ENCODE measurements at regions not wholly inside any gene's neighbourhood (a gene's known extent, or its start where the extent isn't known, plus 50 kb on each side); places are given as distances from the start of the nearest gene placed in this dataset.

DNA sequence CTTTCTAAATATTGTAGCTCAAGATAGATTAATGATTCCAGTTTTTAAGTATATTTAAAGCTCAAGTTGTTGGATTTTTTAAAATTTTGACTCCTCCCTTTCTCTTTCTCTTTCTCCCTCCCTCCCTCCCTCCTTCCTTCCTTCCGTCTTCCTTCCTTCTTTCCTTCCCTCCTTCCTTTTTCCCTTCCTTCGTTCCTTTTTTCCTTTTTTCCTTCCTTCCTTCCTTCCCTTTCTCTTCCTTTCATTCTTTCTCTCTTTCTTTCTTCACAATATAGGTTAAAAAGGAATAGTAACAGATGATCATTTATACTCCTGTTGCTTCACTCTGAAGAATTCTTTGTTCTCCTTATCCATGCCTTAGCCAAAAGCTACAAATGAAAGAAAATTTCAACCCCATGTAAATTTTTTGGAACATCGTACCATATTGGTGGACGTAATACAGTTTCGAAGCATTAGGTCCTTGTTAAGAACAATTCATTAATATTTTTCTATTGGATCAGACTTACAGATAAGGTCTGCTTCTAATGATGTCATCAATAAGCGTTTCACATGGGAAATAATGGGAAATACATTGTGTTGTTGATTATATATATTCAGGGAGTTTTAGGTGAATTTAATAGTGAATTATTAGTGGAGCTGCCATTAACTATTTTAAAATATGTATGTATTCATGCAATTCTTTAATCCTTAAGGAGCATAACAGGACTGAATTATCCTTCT, 139.6 kb upstream of the SLC35B3 start (continued):
- TF ChIP-seq, protein P1, sequence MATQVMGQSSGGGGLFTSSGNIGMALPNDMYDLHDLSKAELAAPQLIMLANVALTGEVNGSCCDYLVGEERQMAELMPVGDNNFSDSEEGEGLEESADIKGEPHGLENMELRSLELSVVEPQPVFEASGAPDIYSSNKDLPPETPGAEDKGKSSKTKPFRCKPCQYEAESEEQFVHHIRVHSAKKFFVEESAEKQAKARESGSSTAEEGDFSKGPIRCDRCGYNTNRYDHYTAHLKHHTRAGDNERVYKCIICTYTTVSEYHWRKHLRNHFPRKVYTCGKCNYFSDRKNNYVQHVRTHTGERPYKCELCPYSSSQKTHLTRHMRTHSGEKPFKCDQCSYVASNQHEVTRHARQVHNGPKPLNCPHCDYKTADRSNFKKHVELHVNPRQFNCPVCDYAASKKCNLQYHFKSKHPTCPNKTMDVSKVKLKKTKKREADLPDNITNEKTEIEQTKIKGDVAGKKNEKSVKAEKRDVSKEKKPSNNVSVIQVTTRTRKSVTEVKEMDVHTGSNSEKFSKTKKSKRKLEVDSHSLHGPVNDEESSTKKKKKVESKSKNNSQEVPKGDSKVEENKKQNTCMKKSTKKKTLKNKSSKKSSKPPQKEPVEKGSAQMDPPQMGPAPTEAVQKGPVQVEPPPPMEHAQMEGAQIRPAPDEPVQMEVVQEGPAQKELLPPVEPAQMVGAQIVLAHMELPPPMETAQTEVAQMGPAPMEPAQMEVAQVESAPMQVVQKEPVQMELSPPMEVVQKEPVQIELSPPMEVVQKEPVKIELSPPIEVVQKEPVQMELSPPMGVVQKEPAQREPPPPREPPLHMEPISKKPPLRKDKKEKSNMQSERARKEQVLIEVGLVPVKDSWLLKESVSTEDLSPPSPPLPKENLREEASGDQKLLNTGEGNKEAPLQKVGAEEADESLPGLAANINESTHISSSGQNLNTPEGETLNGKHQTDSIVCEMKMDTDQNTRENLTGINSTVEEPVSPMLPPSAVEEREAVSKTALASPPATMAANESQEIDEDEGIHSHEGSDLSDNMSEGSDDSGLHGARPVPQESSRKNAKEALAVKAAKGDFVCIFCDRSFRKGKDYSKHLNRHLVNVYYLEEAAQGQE (IDR thresholded peaks at IDR 0.05), result no peak
- TF ChIP-seq HNF4G (IDR thresholded peaks at IDR 0.05), result no peak
- no peak for TF ChIP-seq EGR1 (IDR thresholded peaks at IDR 0.05; ENCODE audit: low read depth in 2 of 2)

DNA sequence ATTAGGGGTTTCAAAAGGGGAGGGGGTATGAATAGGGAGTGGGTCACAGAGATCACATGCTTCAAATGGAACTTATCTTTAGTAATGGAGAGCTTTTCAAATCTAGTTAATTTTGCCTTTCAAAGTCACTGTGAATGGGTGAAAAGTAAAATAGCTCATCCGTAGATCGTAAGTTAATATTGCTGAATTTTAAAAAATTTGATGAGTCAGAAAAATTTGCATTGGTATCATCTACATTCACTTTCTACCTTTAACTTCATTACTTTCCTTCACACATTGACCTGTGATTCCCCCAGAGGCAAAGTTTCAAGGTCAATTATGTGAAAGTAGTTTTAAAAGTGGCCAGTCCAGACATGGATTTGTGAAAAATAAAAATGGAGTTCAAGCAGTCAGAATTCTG, 139.0 kb upstream of the SLC35B3 start:
- H3K9ac ChIP-seq (ENCODE audit: low read depth in 1 of 2, low read length in 2 of 2), result no peak overlapping the region
- DNase-seq (ENCODE audit: low spot score), result no peak
- H3K27ac ChIP-seq (ENCODE audit: low read depth in 1 of 2, low read length in 2 of 2), result no peak overlapping the region
- no peaks in the 10 kb centered on the region for H3K9me3 ChIP-seq (ENCODE audit: control insufficient read depth in 4 of 4, low read length in 3 of 4)
- no peaks in the 10 kb centered on the region for H3K36me3 ChIP-seq (ENCODE audit: control insufficient read depth in 4 of 4, insufficient read depth in 3 of 4, low read depth in 1 of 4, low read length in 3 of 4)
- no peaks in the 10 kb centered on the region for H3K27me3 ChIP-seq (ENCODE audit: control insufficient read depth in 4 of 4, insufficient read depth in 4 of 4, low read length in 3 of 4)
- TF ChIP-seq NR2F2 (IDR thresholded peaks at IDR 0.05), result no peak
- no peak for TF ChIP-seq JUND (IDR thresholded peaks at IDR 0.05)
- no peak for TF ChIP-seq HNF4G (IDR thresholded peaks at IDR 0.05)
- TF ChIP-seq, protein P2, sequence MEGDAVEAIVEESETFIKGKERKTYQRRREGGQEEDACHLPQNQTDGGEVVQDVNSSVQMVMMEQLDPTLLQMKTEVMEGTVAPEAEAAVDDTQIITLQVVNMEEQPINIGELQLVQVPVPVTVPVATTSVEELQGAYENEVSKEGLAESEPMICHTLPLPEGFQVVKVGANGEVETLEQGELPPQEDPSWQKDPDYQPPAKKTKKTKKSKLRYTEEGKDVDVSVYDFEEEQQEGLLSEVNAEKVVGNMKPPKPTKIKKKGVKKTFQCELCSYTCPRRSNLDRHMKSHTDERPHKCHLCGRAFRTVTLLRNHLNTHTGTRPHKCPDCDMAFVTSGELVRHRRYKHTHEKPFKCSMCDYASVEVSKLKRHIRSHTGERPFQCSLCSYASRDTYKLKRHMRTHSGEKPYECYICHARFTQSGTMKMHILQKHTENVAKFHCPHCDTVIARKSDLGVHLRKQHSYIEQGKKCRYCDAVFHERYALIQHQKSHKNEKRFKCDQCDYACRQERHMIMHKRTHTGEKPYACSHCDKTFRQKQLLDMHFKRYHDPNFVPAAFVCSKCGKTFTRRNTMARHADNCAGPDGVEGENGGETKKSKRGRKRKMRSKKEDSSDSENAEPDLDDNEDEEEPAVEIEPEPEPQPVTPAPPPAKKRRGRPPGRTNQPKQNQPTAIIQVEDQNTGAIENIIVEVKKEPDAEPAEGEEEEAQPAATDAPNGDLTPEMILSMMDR (IDR thresholded peaks at IDR 0.05; ENCODE audit: low read depth, low read length, missing input control), result no peak
- no peak for TF ChIP-seq RAD21 (IDR thresholded peaks at IDR 0.05)
- no peak for TF ChIP-seq RXRA (IDR thresholded peaks at IDR 0.05)
- TF ChIP-seq FOXA2 (IDR thresholded peaks at IDR 0.05), result no peak
- TF ChIP-seq, protein P3, sequence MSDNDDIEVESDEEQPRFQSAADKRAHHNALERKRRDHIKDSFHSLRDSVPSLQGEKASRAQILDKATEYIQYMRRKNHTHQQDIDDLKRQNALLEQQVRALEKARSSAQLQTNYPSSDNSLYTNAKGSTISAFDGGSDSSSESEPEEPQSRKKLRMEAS (IDR thresholded peaks at IDR 0.05), result no peak
- TF ChIP-seq, protein P4, sequence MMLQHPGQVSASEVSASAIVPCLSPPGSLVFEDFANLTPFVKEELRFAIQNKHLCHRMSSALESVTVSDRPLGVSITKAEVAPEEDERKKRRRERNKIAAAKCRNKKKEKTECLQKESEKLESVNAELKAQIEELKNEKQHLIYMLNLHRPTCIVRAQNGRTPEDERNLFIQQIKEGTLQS (IDR thresholded peaks at IDR 0.05), result no peak
- TF ChIP-seq FOXA1 (IDR thresholded peaks at IDR 0.05), result no peak
- TF ChIP-seq, protein P5, sequence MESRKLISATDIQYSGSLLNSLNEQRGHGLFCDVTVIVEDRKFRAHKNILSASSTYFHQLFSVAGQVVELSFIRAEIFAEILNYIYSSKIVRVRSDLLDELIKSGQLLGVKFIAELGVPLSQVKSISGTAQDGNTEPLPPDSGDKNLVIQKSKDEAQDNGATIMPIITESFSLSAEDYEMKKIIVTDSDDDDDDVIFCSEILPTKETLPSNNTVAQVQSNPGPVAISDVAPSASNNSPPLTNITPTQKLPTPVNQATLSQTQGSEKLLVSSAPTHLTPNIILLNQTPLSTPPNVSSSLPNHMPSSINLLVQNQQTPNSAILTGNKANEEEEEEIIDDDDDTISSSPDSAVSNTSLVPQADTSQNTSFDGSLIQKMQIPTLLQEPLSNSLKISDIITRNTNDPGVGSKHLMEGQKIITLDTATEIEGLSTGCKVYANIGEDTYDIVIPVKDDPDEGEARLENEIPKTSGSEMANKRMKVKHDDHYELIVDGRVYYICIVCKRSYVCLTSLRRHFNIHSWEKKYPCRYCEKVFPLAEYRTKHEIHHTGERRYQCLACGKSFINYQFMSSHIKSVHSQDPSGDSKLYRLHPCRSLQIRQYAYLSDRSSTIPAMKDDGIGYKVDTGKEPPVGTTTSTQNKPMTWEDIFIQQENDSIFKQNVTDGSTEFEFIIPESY (IDR thresholded peaks at IDR 0.05), result no peak
- TF ChIP-seq, protein P1 (IDR thresholded peaks at IDR 0.05), result no peak
- no peaks in the 10 kb centered on the region for H3K4me1 ChIP-seq (ENCODE audit: control insufficient read depth in 4 of 4, insufficient read depth in 4 of 4, low read length in 3 of 4)
- WGBS, result 97% methylated on average over 2 of the region's 2 CpGs
- H3K4me3 ChIP-seq (ENCODE audit: low read depth in 1 of 3, low read length in 3 of 3), result no peak overlapping the region

Data from liver (tissue), 8 donors.